H9 (cell line): ENCODE measurements at regions not wholly inside any gene's neighbourhood (a gene's known extent, or its start where the extent isn't known, plus 50 kb on each side); places are given as distances from the start of the nearest gene placed in this dataset.
A peak's percentile ranks its signal among the peaks of the same experiment; 100 is the strongest.

ENCODE experiments used
- DNase-seq: peaks from one replicate; pipeline ENCODE4 v3.0.0-alpha.2; 2017
- H2AFZ ChIP-seq: one replicate; pipeline ENCODE4 v1.6.1; 2013; ENCODE audit warnings: mild to moderate bottlenecking, low read length, control low read depth, moderate library complexity
- H2AK5ac ChIP-seq: 2 replicates; pipeline ENCODE4 v1.6.1; 2013; ENCODE audit warnings: low read length, control low read depth, mixed read lengths; ENCODE audit not compliant: insufficient read length
- H2BK120ac ChIP-seq: one replicate; pipeline ENCODE4 v1.6.1; 2013; ENCODE audit warnings: low read depth, mild to moderate bottlenecking, low read length, control low read depth, inconsistent platforms; ENCODE audit not compliant: poor library complexity, severe bottlenecking
- H2BK12ac ChIP-seq: 2 replicates; pipeline ENCODE4 v1.6.1; 2013; ENCODE audit warnings: low read length, control low read depth, mixed read lengths, low read depth; ENCODE audit not compliant: insufficient read length
- H2BK15ac ChIP-seq: 2 replicates; pipeline ENCODE4 v1.6.1; 2013; ENCODE audit warnings: low read depth, low read length, control low read depth
- H2BK20ac ChIP-seq: one replicate; pipeline ENCODE4 v1.6.1; 2013; ENCODE audit warnings: low read depth, mild to moderate bottlenecking, low read length, control low read depth, inconsistent platforms; ENCODE audit not compliant: poor library complexity, severe bottlenecking
- H2BK5ac ChIP-seq: 2 replicates; pipeline ENCODE4 v1.6.1; 2013; ENCODE audit warnings: low read length, control low read depth, mixed read lengths; ENCODE audit not compliant: insufficient read length
- H3K14ac ChIP-seq: 2 replicates; pipeline ENCODE4 v1.6.1; 2013; ENCODE audit warnings: low read length, control low read depth; ENCODE audit not compliant: insufficient read depth
- H3K18ac ChIP-seq: 2 replicates; pipeline ENCODE4 v1.6.1; 2013; ENCODE audit warnings: low read depth, mild to moderate bottlenecking, mixed read lengths, low read length, control low read depth; ENCODE audit not compliant: insufficient read length
- H3K23ac ChIP-seq: 2 replicates; pipeline ENCODE4 v1.6.1; 2013; ENCODE audit warnings: low read length, control low read depth, mixed read lengths, low read depth; ENCODE audit not compliant: insufficient read length
- H3K23me2 ChIP-seq: 2 replicates; pipeline ENCODE4 v1.6.1; 2013; ENCODE audit warnings: low read depth, mild to moderate bottlenecking, mixed read lengths, low read length, control low read depth; ENCODE audit not compliant: insufficient read length, poor library complexity, severe bottlenecking
- H3K27ac ChIP-seq: 2 replicates; pipeline ENCODE4 v1.5.1; 2013; ENCODE audit warnings: low read length, control low read depth, mixed read lengths, low read depth; ENCODE audit not compliant: insufficient read length
- H3K27me3 ChIP-seq: 2 replicates; pipeline ENCODE4 v1.6.1; 2013; ENCODE audit warnings: low read length, control low read depth, inconsistent platforms; ENCODE audit not compliant: insufficient read depth
- H3K4ac ChIP-seq: 2 replicates; pipeline ENCODE4 v1.6.1; 2013; ENCODE audit warnings: low read depth, mild to moderate bottlenecking, control low read depth, inconsistent platforms, low read length, moderate library complexity
- H3K4me1 ChIP-seq: 2 replicates; pipeline ENCODE4 v1.6.1; 2013; ENCODE audit warnings: low read length, control low read depth, inconsistent platforms; ENCODE audit not compliant: insufficient read depth
- H3K4me2 ChIP-seq: 2 replicates; pipeline ENCODE4 v1.6.1; 2013; ENCODE audit warnings: low read length, control low read depth, mixed read lengths; ENCODE audit not compliant: insufficient read length, insufficient read depth
- H3K56ac ChIP-seq: 2 replicates; pipeline ENCODE4 v1.6.1; 2013; ENCODE audit warnings: low read depth, mild to moderate bottlenecking, mixed read lengths, low read length, control low read depth; ENCODE audit not compliant: insufficient read length
- H3K79me1 ChIP-seq: 2 replicates; pipeline ENCODE4 v1.6.1; 2013; ENCODE audit warnings: low read depth, mild to moderate bottlenecking, moderate library complexity, low read length, control low read depth, inconsistent platforms; ENCODE audit not compliant: insufficient read depth, poor library complexity, severe bottlenecking
- H3K79me2 ChIP-seq: 2 replicates; pipeline ENCODE4 v1.6.1; 2013; ENCODE audit warnings: low read length, control low read depth, inconsistent platforms; ENCODE audit not compliant: insufficient read depth
- H3K9ac ChIP-seq: 2 replicates; pipeline ENCODE4 v1.6.1; 2013; ENCODE audit warnings: low read length, control low read depth, mixed read lengths; ENCODE audit not compliant: insufficient read length; ENCODE audit errors: extremely low read depth
- H3K9me3 ChIP-seq: one replicate; pipeline ENCODE4 v1.6.1; 2013; ENCODE audit warnings: low read depth, low read length, inconsistent platforms; ENCODE audit not compliant: control insufficient read depth
- H3T11ph ChIP-seq: one replicate; pipeline ENCODE4 v1.6.1; 2013; ENCODE audit warnings: mild to moderate bottlenecking, low read length, control low read depth, inconsistent platforms
- H4K20me1 ChIP-seq: one replicate; pipeline ENCODE4 v1.6.1; 2013; ENCODE audit not compliant: control insufficient read depth, insufficient read length, insufficient read depth
- H4K5ac ChIP-seq: 2 replicates; pipeline ENCODE4 v1.6.1; 2013; ENCODE audit warnings: low read depth, mild to moderate bottlenecking, mixed read lengths, low read length, control low read depth; ENCODE audit not compliant: insufficient read length
- H4K8ac ChIP-seq: replicated peaks from 2 replicates; pipeline ENCODE4 v1.6.1; 2013; ENCODE audit warnings: low read length, control low read depth, mixed read lengths, low read depth; ENCODE audit not compliant: insufficient read length
- H4K91ac ChIP-seq: 2 replicates; pipeline ENCODE4 v1.6.1; 2013; ENCODE audit warnings: low read depth, mild to moderate bottlenecking, moderate library complexity, mixed read lengths, low read length, control low read depth; ENCODE audit not compliant: insufficient read length
- H3K27ac Mint-ChIP-seq, 3 experiments: 2 replicates in 2 of 3; 3 replicates in 1 of 3; pipeline ENCODE4 v1.8.0; 2020 to 2021; ENCODE audit warnings: mixed read lengths in 3 of 3, mild to moderate bottlenecking in 1 of 3, moderate library complexity in 1 of 3
- H3K27me3 Mint-ChIP-seq: 2 replicates; pipeline ENCODE4 v1.8.0; 2021; ENCODE audit warnings: low read depth, mild to moderate bottlenecking, moderate library complexity, mixed read lengths
- H3K36me3 Mint-ChIP-seq, 3 experiments: 2 replicates in 2 of 3; 3 replicates in 1 of 3; pipeline ENCODE4 v1.8.0; 2020 to 2021; ENCODE audit warnings: low read depth in 3 of 3, mixed read lengths in 3 of 3; ENCODE audit not compliant: insufficient read depth in 1 of 3
- H3K4me1 Mint-ChIP-seq, 2 experiments: 2 replicates each; pipeline ENCODE4 v1.8.0; 2020; ENCODE audit warnings: mixed read lengths in 2 of 2
- H3K4me3 Mint-ChIP-seq, 2 experiments: 2 replicates in 1 of 2; 3 replicates in 1 of 2; pipeline ENCODE4 v1.8.0; 2020 to 2021; ENCODE audit warnings: mild to moderate bottlenecking in 2 of 2, mixed read lengths in 2 of 2, moderate library complexity in 1 of 2
- H3K9me3 Mint-ChIP-seq, 2 experiments: 2 replicates in 1 of 2; 3 replicates in 1 of 2; pipeline ENCODE4 v1.8.0; 2020; ENCODE audit warnings: mild to moderate bottlenecking in 2 of 2, mixed read lengths in 2 of 2, moderate library complexity in 1 of 2
- CTCF ChIP-seq: fragments of 200-600 bp; sonication (generic); conservative IDR thresholded peaks from 3 replicates; pipeline ENCODE4 v1.8.0; 2021; ENCODE audit warnings: antibody characterized with exemption, mild to moderate bottlenecking
- WGBS: extraction: QIAGEN DNeasy Blood & Tissue Kit; methylation state at CpG from one replicate; pipeline ENCODE4 v1.1.7; 2013; ENCODE audit warnings: missing lambda C conversion rate, low lambda C conversion rate, mixed read lengths; ENCODE audit not compliant: insufficient read length; ENCODE audit errors: extremely low coverage; 5-methylcytosine and 5-hydroxymethylcytosine counted together

- H2AFZ ChIP-seq, result no peak overlapping the region
- peak; percentile 66 for TF ChIP-seq CTCF
- WGBS, result no CpG with 5 or more reads among the region's 3 CpGs
Observed at GRCh38 chr4:128379860-128380259, 92.2 kb upstream of the PGRMC2 start.

More at GRCh38 chr4:128379860-128380259, 92.2 kb upstream of the PGRMC2 start:
- H3K4ac ChIP-seq, result no peak overlapping the region
- H2BK5ac ChIP-seq, result no peak overlapping the region
- H3K14ac ChIP-seq, result no peak overlapping the region
- H2AK5ac ChIP-seq, result no peak overlapping the region
- no peak overlapping the region for H3K56ac ChIP-seq
- H3K18ac ChIP-seq, result no peak overlapping the region
- H3K27me3 Mint-ChIP-seq, result no peaks in the 10 kb centered on the region
- no peak overlapping the region for H2BK20ac ChIP-seq
- H3K4me3 Mint-ChIP-seq, result no peak overlapping the region
- no peak overlapping the region for H3K27ac ChIP-seq
- H3K27me3 ChIP-seq, result no peaks in the 10 kb centered on the region
- H4K5ac ChIP-seq, result no peak overlapping the region
- H3K4me2 ChIP-seq, result no peak overlapping the region
- H3K36me3 Mint-ChIP-seq, result peaks cover 19 to 26% (median 20%) of the 10 kb centered on the region in 3 experiments
- no peak overlapping the region for H4K91ac ChIP-seq
- H3K4me1 Mint-ChIP-seq, result peaks cover 11% of the 10 kb centered on the region in 2 experiments
- H3K27ac Mint-ChIP-seq, result no peak overlapping the region
- H3K79me2 ChIP-seq, result no peaks in the 10 kb centered on the region
- H3T11ph ChIP-seq, result no peak overlapping the region
- peaks cover 21 to 22% of the 10 kb centered on the region in 2 experiments for H3K9me3 Mint-ChIP-seq
- H3K4me1 ChIP-seq, result no peaks in the 10 kb centered on the region
- H3K9me3 ChIP-seq, result peaks cover 9% of the 10 kb centered on the region
- no peak overlapping the region for H2BK15ac ChIP-seq
- H3K79me1 ChIP-seq, result no peaks in the 10 kb centered on the region
- no peak overlapping the region for H3K9ac ChIP-seq
- H3K23me2 ChIP-seq, result no peaks in the 10 kb centered on the region
- H3K23ac ChIP-seq, result no peak overlapping the region
- peak; percentile 52 for DNase-seq
- no peak overlapping the region for H2BK12ac ChIP-seq
- no peak overlapping the region for H2BK120ac ChIP-seq
- no peaks in the 10 kb centered on the region for H4K20me1 ChIP-seq
- no peak overlapping the region for H4K8ac ChIP-seq
